PC-3 (cell line): ENCODE measurements at regions not wholly inside any gene's neighbourhood (a gene's known extent, or its start where the extent isn't known, plus 50 kb on each side); places are given as distances from the start of the nearest gene placed in this dataset.

Source experiments
- CTCF ChIP-seq: fragments of 300-600 bp; sonication (generic); conservative IDR thresholded peaks from 2 replicates; pipeline ENCODE4 v1.5.1; 2017; ENCODE audit warnings: antibody characterized with exemption, low read depth, mild to moderate bottlenecking, low read length
- EZH2 ChIP-seq: fragments of 300-600 bp; sonication (generic); IDR thresholded peaks from one replicate; pipeline ENCODE4 v1.6.1; 2017; ENCODE audit warnings: antibody characterized with exemption, mild to moderate bottlenecking, low read length; ENCODE audit not compliant: unreplicated experiment

DNA sequence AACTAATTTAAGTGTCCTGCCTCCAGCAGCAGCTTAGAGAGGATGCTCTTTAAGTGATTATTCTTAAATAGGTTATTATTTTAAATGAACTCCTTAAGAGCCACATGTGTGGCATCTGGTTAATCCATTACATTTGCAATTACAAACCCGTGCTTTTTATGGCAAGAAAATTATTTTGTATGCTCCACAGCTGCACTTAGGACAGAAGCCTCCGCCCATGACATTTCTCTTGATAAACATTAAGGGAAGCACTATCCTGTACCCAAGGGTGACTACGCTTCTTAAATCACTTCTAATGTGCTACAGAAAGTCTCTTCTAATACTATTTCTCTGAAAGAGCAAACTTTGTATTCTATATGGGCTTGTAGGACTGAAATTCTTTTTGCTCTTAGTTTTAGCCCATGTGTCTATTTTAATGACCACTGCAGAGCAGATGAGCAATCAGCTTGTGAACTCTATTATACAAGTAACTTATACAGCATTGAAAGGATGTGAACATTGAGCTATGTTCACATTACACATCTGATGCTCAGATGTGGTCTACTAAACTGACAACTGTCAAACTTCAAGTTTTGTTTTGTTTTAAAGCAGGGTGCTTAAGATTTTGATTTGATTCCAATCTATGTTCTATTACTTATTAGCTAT, 223.4 kb downstream of the COX7C start:
- no peak for TF ChIP-seq CTCF
- TF ChIP-seq EZH2: no peak
